ENCODE measurements at regions not wholly inside any gene's neighbourhood (a gene's known extent, or its start where the extent isn't known, plus 50 kb on each side); places are given as distances from the start of the nearest gene placed in this dataset.

GRCh38 chr10:4372601-4373000 lies 453.4 kb upstream of the AKR1E2 start:
- Mint-ChIP-seq H3K4me1 (no peaks in the 10 kb centered on the region), H3K4me3 (no peak overlapping the region), H3K36me3 (no peaks in the 10 kb centered on the region), H3K27me3 (peaks cover 13% of the 10 kb centered on the region), H3K27ac (no peak overlapping the region), H3K9me3 (ENCODE audit: low read depth) (no peaks in the 10 kb centered on the region)
- no peak for ATAC-seq
- CTCF ChIA-PET: no interaction called here
- no peak for DNase-seq

- CTCF ChIA-PET: no interaction called here
- H3K36me3 Mint-ChIP-seq: no peaks in the 10 kb centered on the region
- DNase-seq (no peak), ATAC-seq (no peak)
- H3K9me3 Mint-ChIP-seq (ENCODE audit: low read depth): no peaks in the 10 kb centered on the region
- peaks cover 14% of the 10 kb centered on the region for H3K27me3 Mint-ChIP-seq
- H3K4me3 Mint-ChIP-seq: no peak overlapping the region
- H3K4me1 Mint-ChIP-seq: no peaks in the 10 kb centered on the region
- no peak overlapping the region for H3K27ac Mint-ChIP-seq
These were observed 454.2 kb upstream of the AKR1E2 start for GRCh38 chr10:4371691-4372295.

- H3K9me3 Mint-ChIP-seq (ENCODE audit: low read depth): no peaks in the 10 kb centered on the region
- H3K27ac Mint-ChIP-seq: no peak overlapping the region
- H3K27me3 Mint-ChIP-seq: peaks cover 14% of the 10 kb centered on the region
- DNase-seq (no peak), ATAC-seq (no peak)
- no peaks in the 10 kb centered on the region for H3K4me1 Mint-ChIP-seq
- CTCF ChIA-PET: no interaction called here
- H3K36me3 Mint-ChIP-seq: no peaks in the 10 kb centered on the region
- H3K4me3 Mint-ChIP-seq: no peak overlapping the region
These were observed 455.6 kb upstream of the AKR1E2 start for GRCh38 chr10:4370376-4370775.

- ATAC-seq: no peak
- H3K4me1 Mint-ChIP-seq: no peaks in the 10 kb centered on the region
These were observed 464.4 kb upstream of the AKR1E2 start for GRCh38 chr10:4361581-4361980.

GRCh38 chr10:4359003-4359402 lies 467.0 kb upstream of the AKR1E2 start:
- peaks cover 1% of the 10 kb centered on the region for H3K4me1 Mint-ChIP-seq
- ATAC-seq (no peak), DNase-seq (no peak)
- H3K36me3 Mint-ChIP-seq: no peaks in the 10 kb centered on the region
- no peak overlapping the region for H3K27ac Mint-ChIP-seq
- H3K4me3 Mint-ChIP-seq: no peak overlapping the region
- H3K9me3 Mint-ChIP-seq (ENCODE audit: low read depth): no peaks in the 10 kb centered on the region
- H3K27me3 Mint-ChIP-seq: peaks cover 2% of the 10 kb centered on the region
- CTCF ChIA-PET: interaction anchor here (2.5 kb wide), 1 partner anchor 8 kb away, joined by 6 read pairs; no protein-coding TSS in a partner anchor

More at GRCh38 chr10:4361581-4361980, 464.4 kb upstream of the AKR1E2 start:
- no peaks in the 10 kb centered on the region for H3K36me3 Mint-ChIP-seq
- no peak overlapping the region for H3K4me3 Mint-ChIP-seq
- no peaks in the 10 kb centered on the region for H3K9me3 Mint-ChIP-seq (ENCODE audit: low read depth)
- H3K27me3 Mint-ChIP-seq: no peaks in the 10 kb centered on the region
- DNase-seq: no peak
- H3K27ac Mint-ChIP-seq: no peak overlapping the region
- CTCF ChIA-PET: no interaction called here

- Mint-ChIP-seq H3K27ac (no peak overlapping the region), H3K27me3 (peaks cover 2% of the 10 kb centered on the region), H3K4me3 (no peak overlapping the region), H3K9me3 (ENCODE audit: low read depth) (no peaks in the 10 kb centered on the region), H3K36me3 (no peaks in the 10 kb centered on the region), H3K4me1 (peaks cover 5% of the 10 kb centered on the region)
- ATAC-seq (no peak), DNase-seq (no peak)
- CTCF ChIA-PET: interaction anchor here (2.5 kb wide), 1 partner anchor 9 kb away, joined by 6 read pairs; no protein-coding TSS in a partner anchor
These were observed 468.1 kb upstream of the AKR1E2 start for GRCh38 chr10:4357911-4358310.

- Mint-ChIP-seq H3K4me3 (no peak overlapping the region), H3K27me3 (peaks cover 2% of the 10 kb centered on the region), H3K4me1 (peaks cover 8% of the 10 kb centered on the region), H3K27ac (no peak overlapping the region), H3K36me3 (no peaks in the 10 kb centered on the region), H3K9me3 (ENCODE audit: low read depth) (no peaks in the 10 kb centered on the region)
- no peak for DNase-seq
- CTCF ChIA-PET: no interaction called here
- ATAC-seq: no peak
These were observed 470.7 kb upstream of the AKR1E2 start for GRCh38 chr10:4355350-4355749.

GRCh38 chr10:4354382-4354812 lies 471.6 kb upstream of the AKR1E2 start:
- H3K27me3 Mint-ChIP-seq: peaks cover 2% of the 10 kb centered on the region
- CTCF ChIA-PET: no interaction called here
- H3K36me3 Mint-ChIP-seq: no peaks in the 10 kb centered on the region
- H3K9me3 Mint-ChIP-seq (ENCODE audit: low read depth): no peaks in the 10 kb centered on the region
- DNase-seq (no peak), ATAC-seq (no peak)
- peaks cover 8% of the 10 kb centered on the region for H3K4me1 Mint-ChIP-seq
- H3K4me3 Mint-ChIP-seq: no peak overlapping the region
- no peak overlapping the region for H3K27ac Mint-ChIP-seq

- Mint-ChIP-seq H3K4me1 (peaks cover 8% of the 10 kb centered on the region), H3K27me3 (peaks cover 2% of the 10 kb centered on the region), H3K36me3 (no peaks in the 10 kb centered on the region), H3K9me3 (ENCODE audit: low read depth) (no peaks in the 10 kb centered on the region), H3K27ac (no peak overlapping the region), H3K4me3 (no peak overlapping the region)
- DNase-seq (no peak), ATAC-seq (no peak)
- CTCF ChIA-PET: no interaction called here
These were observed 472.0 kb upstream of the AKR1E2 start for GRCh38 chr10:4353964-4354363.

GRCh38 chr10:4353059-4353655 lies 472.9 kb upstream of the AKR1E2 start:
- CTCF ChIA-PET: no interaction called here
- peaks cover 8% of the 10 kb centered on the region for H3K4me1 Mint-ChIP-seq
- no peak for DNase-seq
- H3K27me3 Mint-ChIP-seq: peaks cover 2% of the 10 kb centered on the region
- no peak overlapping the region for H3K4me3 Mint-ChIP-seq
- H3K27ac Mint-ChIP-seq: no peak overlapping the region
- ATAC-seq: no peak
- no peaks in the 10 kb centered on the region for H3K36me3 Mint-ChIP-seq
- no peaks in the 10 kb centered on the region for H3K9me3 Mint-ChIP-seq (ENCODE audit: low read depth)

GRCh38 chr10:4352414-4352961 lies 473.5 kb upstream of the AKR1E2 start:
- ATAC-seq (no peak), DNase-seq (no peak)
- peaks cover 2% of the 10 kb centered on the region for H3K27me3 Mint-ChIP-seq
- H3K27ac Mint-ChIP-seq: no peak overlapping the region
- CTCF ChIA-PET: no interaction called here
- no peak overlapping the region for H3K4me3 Mint-ChIP-seq
- H3K36me3 Mint-ChIP-seq: no peaks in the 10 kb centered on the region
- peaks cover 8% of the 10 kb centered on the region for H3K4me1 Mint-ChIP-seq
- H3K9me3 Mint-ChIP-seq (ENCODE audit: low read depth): no peaks in the 10 kb centered on the region

GRCh38 chr10:4351723-4352413 lies 474.1 kb upstream of the AKR1E2 start:
- Mint-ChIP-seq H3K9me3 (ENCODE audit: low read depth) (no peaks in the 10 kb centered on the region), H3K27me3 (peaks cover 2% of the 10 kb centered on the region), H3K4me1 (peaks cover 8% of the 10 kb centered on the region), H3K4me3 (no peak overlapping the region), H3K36me3 (no peaks in the 10 kb centered on the region), H3K27ac (no peak overlapping the region)
- DNase-seq (no peak), ATAC-seq (no peak)
- CTCF ChIA-PET: no interaction called here

GRCh38 chr10:4347397-4347796 lies 478.6 kb upstream of the AKR1E2 start:
- no peak for DNase-seq
- no peaks in the 10 kb centered on the region for H3K27me3 Mint-ChIP-seq
- H3K9me3 Mint-ChIP-seq (ENCODE audit: low read depth): no peaks in the 10 kb centered on the region
- no peak for ATAC-seq
- no peaks in the 10 kb centered on the region for H3K36me3 Mint-ChIP-seq
- H3K4me1 Mint-ChIP-seq: peaks cover 15% of the 10 kb centered on the region
- no peak overlapping the region for H3K27ac Mint-ChIP-seq
- CTCF ChIA-PET: no interaction called here
- no peak overlapping the region for H3K4me3 Mint-ChIP-seq
